ENCODE measurements at regions not wholly inside any gene's neighbourhood (a gene's known extent, or its start where the extent isn't known, plus 50 kb on each side); places are given as distances from the start of the nearest gene placed in this dataset.

GRCh38 chr16:49055824-49056545 lies 225.7 kb downstream of the CBLN1 start:
- no TSS peak for BruUV-seq (replicated peaks)
- ATAC-seq (no peak), DNase-seq (ENCODE audit: low read depth, low spot score) (no peak)
- Histone ChIP-seq H3K9me3 (ENCODE audit: control insufficient read depth in 1 of 2, insufficient read depth in 1 of 2, low read depth in 1 of 2, low read length in 2 of 2) (no peaks in the 10 kb centered on the region), H3K9me2 (ENCODE audit: insufficient read depth) (no peaks in the 10 kb centered on the region), H3K27me3 (ENCODE audit: insufficient read depth, low read length) (peaks cover 28% of the 10 kb centered on the region), H2AFZ (ENCODE audit: low read depth, low read length, poor library complexity, severe bottlenecking) (no peak overlapping the region), H3K27ac (ENCODE audit: low read depth, low read length) (no peak overlapping the region), H3K36me3 (ENCODE audit: control insufficient read depth in 1 of 2, insufficient read depth in 2 of 2, low read length in 2 of 2) (no peaks in the 10 kb centered on the region), H3K4me3 (replicated peaks in 1 of 2; ENCODE audit: low read depth in 1 of 2, low read length in 2 of 2) (no peak overlapping the region), H3K4me2 (ENCODE audit: low read length) (no peak overlapping the region), H3K79me2 (ENCODE audit: insufficient read depth, low read length) (no peaks in the 10 kb centered on the region), H4K20me1 (ENCODE audit: insufficient read depth) (no peaks in the 10 kb centered on the region), H3K9ac (ENCODE audit: low read length) (no peak overlapping the region), H3K4me1 (ENCODE audit: control insufficient read depth in 1 of 2, insufficient read depth in 2 of 2, low read length in 2 of 2) (no peaks in the 10 kb centered on the region)
- ChIA-PET POLR2A (no interaction called here), RAD21 (ENCODE audit: low non-redundant PET in 1 of 2, low total read pairs in 2 of 2, uncharacterized antibody in 2 of 2, unreplicated experiment in 2 of 2) (no interaction called here), CTCF (no interaction called here)
- TF ChIP-seq ZBTB33 (IDR thresholded peaks at IDR 0.05; ENCODE audit: extremely low read depth, insufficient replicate concordance, low read length) (no peak), CTCF (IDR thresholded peaks at IDR 0.05 in 2 of 3, conservative IDR thresholded peaks at IDR 0.05 in 1 of 3; ENCODE audit: borderline replicate concordance in 1 of 3, insufficient read depth in 1 of 3, low read depth in 2 of 3, low read length in 2 of 3) (no peak)
- intact Hi-C loops (cut with micrococcal nuclease), result no loop called here

- no peaks in the 10 kb centered on the region for H3K36me3 ChIP-seq (ENCODE audit: control insufficient read depth in 1 of 2, insufficient read depth in 2 of 2, low read length in 2 of 2)
- H3K4me2 ChIP-seq (ENCODE audit: low read length), result no peak overlapping the region
- no peak overlapping the region for H3K9ac ChIP-seq (ENCODE audit: low read length)
- no peak overlapping the region for H2AFZ ChIP-seq (ENCODE audit: low read depth, low read length, poor library complexity, severe bottlenecking)
- no peaks in the 10 kb centered on the region for H3K79me2 ChIP-seq (ENCODE audit: insufficient read depth, low read length)
- DNase-seq (ENCODE audit: low read depth, low spot score) (no peak), ATAC-seq (no peak)
- no peaks in the 10 kb centered on the region for H4K20me1 ChIP-seq (ENCODE audit: insufficient read depth)
- ChIA-PET RAD21 (ENCODE audit: low non-redundant PET in 1 of 2, low total read pairs in 2 of 2, uncharacterized antibody in 2 of 2, unreplicated experiment in 2 of 2) (no interaction called here), POLR2A (no interaction called here), CTCF (no interaction called here)
- no TSS peak for BruUV-seq (replicated peaks)
- no peak overlapping the region for H3K4me3 ChIP-seq (replicated peaks in 1 of 2; ENCODE audit: low read depth in 1 of 2, low read length in 2 of 2)
- H3K27ac ChIP-seq (ENCODE audit: low read depth, low read length), result no peak overlapping the region
- intact Hi-C loops (cut with micrococcal nuclease), result no loop called here
- H3K9me2 ChIP-seq (ENCODE audit: insufficient read depth), result no peaks in the 10 kb centered on the region
- H3K9me3 ChIP-seq (ENCODE audit: control insufficient read depth in 1 of 2, insufficient read depth in 1 of 2, low read depth in 1 of 2, low read length in 2 of 2), result no peaks in the 10 kb centered on the region
- peaks cover 28% of the 10 kb centered on the region for H3K27me3 ChIP-seq (ENCODE audit: insufficient read depth, low read length)
- no peaks in the 10 kb centered on the region for H3K4me1 ChIP-seq (ENCODE audit: control insufficient read depth in 1 of 2, insufficient read depth in 2 of 2, low read length in 2 of 2)
- no peak for TF ChIP-seq ZNF274 (IDR thresholded peaks at IDR 0.05; ENCODE audit: low read depth, low read length)
- TF ChIP-seq CTCF (IDR thresholded peaks at IDR 0.05 in 2 of 3, conservative IDR thresholded peaks at IDR 0.05 in 1 of 3; ENCODE audit: borderline replicate concordance in 1 of 3, insufficient read depth in 1 of 3, low read depth in 2 of 3, low read length in 2 of 3), result no peak
- TF ChIP-seq POLR2AphosphoS5 (IDR thresholded peaks at IDR 0.05; ENCODE audit: low read depth, low read length), result no peak
- no peak for TF ChIP-seq YY1 (IDR thresholded peaks at IDR 0.05; ENCODE audit: extremely low read depth, insufficient replicate concordance, low read depth, low read length)
- TF ChIP-seq JUND (IDR thresholded peaks at IDR 0.05), result no peak
- no peak for TF ChIP-seq EGR1 (IDR thresholded peaks at IDR 0.05; ENCODE audit: low read depth)
- no peak for TF ChIP-seq FOSL1 (IDR thresholded peaks at IDR 0.05; ENCODE audit: low read depth)
- no peak for TF ChIP-seq SRF (IDR thresholded peaks at IDR 0.05; ENCODE audit: low read depth)
- no peak for TF ChIP-seq SIN3A (IDR thresholded peaks at IDR 0.05; ENCODE audit: low read depth)
These were observed 226.3 kb downstream of the CBLN1 start for GRCh38 chr16:49055291-49055690.
